ENCODE measurements at regions not wholly inside any gene's neighbourhood (a gene's known extent, or its start where the extent isn't known, plus 50 kb on each side); places are given as distances from the start of the nearest gene placed in this dataset.

DNA sequence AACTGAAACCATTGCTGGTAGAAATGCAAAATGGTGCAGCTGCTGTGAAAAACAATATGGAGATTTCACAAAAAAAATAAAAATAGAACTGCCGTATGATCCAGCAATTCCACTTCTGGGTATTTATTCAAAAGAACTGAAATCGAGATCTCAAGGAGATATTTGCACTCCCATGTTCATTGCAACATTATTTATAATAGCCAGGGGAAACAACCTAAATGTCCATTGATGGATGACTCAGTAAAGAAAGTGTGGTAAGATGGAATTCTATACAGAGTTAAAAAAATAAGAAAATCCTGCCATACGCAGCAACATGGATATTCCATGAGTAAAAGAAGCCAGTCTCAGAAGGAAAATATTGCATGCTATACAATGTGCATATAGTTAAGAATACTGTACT, 290.6 kb upstream of the GHITM start:
- TF ChIP-seq, protein P1, sequence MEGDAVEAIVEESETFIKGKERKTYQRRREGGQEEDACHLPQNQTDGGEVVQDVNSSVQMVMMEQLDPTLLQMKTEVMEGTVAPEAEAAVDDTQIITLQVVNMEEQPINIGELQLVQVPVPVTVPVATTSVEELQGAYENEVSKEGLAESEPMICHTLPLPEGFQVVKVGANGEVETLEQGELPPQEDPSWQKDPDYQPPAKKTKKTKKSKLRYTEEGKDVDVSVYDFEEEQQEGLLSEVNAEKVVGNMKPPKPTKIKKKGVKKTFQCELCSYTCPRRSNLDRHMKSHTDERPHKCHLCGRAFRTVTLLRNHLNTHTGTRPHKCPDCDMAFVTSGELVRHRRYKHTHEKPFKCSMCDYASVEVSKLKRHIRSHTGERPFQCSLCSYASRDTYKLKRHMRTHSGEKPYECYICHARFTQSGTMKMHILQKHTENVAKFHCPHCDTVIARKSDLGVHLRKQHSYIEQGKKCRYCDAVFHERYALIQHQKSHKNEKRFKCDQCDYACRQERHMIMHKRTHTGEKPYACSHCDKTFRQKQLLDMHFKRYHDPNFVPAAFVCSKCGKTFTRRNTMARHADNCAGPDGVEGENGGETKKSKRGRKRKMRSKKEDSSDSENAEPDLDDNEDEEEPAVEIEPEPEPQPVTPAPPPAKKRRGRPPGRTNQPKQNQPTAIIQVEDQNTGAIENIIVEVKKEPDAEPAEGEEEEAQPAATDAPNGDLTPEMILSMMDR (IDR thresholded peaks at IDR 0.05) = no peak
- DNase-seq (ENCODE audit: low spot score) (no peak), ATAC-seq (ENCODE audit: low FRiP score) (no peak)

DNA sequence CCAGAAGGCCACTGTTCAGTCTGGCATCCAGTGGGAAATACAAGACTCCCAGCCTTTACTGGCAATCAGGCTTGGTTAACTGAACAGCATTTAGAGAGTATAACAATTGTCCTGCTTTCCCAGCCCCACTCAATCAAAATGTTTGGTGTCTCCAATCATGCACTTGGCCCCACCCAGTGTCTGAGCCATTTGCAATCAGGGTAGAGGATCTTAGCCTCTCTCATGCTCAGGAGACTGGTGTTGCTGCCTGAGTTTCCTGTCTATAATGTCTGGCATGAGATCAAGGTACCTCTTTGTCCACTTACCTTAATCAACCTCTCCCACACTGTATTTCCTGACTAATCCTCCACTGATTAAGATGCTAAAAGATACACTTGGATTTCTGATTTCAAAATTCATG, 290.2 kb upstream of the GHITM start:
- TF ChIP-seq, protein P1 (IDR thresholded peaks at IDR 0.05) = no peak
- ATAC-seq (ENCODE audit: low FRiP score) (no peak), DNase-seq (ENCODE audit: low spot score) (no peak)

DNA sequence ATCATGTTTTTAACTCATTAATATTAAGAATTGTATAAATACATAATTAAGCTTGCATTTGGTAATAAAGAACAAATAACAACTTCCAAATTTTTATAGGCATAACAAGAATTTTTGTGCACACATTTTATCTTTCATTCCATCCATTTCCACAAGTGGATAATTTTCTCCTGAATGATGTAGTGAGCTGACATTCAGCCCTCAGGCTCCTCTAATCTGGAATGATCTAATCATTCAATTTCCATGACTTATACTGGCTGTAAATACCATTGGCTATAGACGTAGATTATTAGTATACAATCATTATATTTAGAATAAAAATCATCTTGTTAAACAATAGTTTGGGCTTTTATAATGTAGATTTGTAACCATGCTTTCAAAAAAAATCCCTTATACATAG, 287.2 kb upstream of the GHITM start:
- DNase-seq (ENCODE audit: low spot score) (no peak), ATAC-seq (ENCODE audit: low FRiP score) (no peak)
- TF ChIP-seq, protein P1 (IDR thresholded peaks at IDR 0.05) = no peak

DNA sequence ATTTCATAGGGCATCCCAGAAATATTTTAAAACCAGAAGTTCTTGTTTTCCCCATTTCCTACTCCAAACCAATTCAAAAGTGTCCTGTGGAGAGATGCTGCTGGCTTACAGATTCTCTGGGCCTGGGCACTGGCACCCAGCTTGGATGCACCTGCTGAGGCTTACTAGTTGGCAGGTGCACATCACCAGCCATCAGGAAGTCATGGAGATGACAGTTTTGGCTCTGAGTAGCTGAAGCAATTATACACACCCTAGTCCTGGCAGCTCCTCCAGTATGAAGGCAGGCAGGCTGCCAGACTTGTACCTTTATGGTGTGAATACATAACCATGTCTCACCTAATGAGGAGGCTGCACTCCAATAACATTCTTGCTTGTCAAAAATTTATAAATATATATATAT, 276.6 kb upstream of the GHITM start:
- DNase-seq (ENCODE audit: low spot score) = no peak
- ATAC-seq (ENCODE audit: low FRiP score) = no peak
- TF ChIP-seq, protein P1 (IDR thresholded peaks at IDR 0.05) = no peak

DNA sequence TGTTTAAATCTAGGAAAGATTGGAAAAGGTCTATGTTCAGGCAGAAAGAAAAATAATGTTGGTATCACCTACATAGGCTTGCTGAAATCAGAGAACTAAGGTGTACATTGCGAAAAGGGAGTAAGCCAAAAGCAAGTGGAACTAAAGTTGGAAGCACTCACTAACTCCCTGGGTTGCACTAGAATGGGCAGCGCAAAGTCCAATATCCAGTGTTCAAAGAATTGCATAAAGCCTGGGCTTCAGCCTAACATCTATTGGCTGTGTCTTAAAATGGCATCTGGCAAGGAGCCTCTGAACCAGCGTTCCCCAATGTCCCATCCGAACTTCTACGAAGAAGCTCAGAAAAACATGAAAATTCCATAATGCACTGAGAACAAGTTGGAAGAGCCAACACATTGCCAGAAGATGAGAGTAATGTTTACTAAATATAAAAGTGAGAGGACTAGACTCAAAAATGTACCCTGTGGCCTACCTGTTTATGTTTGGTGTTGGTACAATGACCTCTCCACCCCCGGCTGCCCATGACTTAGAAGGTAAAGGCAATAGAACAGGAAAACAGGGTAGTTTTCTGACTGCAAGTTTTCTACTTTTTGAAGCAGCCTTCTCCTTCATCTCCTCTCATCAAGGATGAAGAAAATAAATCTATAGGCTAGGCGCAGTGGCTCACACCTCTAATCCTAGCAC, 275.9 kb upstream of the GHITM start:
- TF ChIP-seq, protein P1 (IDR thresholded peaks at IDR 0.05) = no peak

DNA sequence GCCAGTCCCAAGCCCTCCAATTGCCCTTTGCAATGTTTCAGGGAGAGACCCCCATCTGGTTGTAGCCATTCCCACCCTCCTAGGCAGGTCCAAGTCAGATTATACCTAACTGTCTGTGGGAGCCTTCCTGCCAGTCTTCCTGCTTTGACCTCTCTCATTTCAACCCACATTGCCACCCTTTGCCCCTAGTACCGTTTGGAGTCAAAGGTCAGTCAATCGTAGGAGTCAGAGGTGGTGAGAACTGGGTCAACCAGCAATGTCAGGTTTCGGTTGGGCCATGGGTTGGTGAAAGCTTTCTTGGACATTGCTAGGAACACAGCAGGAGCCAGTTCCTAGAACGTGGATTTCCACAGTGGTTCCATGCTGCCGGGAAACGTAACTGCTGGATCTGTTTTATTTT, 269.4 kb upstream of the GHITM start:
- DNase-seq (ENCODE audit: low spot score) = no peak
- TF ChIP-seq, protein P1 (IDR thresholded peaks at IDR 0.05) = no peak
- no peak for ATAC-seq (ENCODE audit: low FRiP score)

More for the DNA sequence above, 275.9 kb upstream of the GHITM start:
- ATAC-seq (ENCODE audit: low FRiP score) (no peak), DNase-seq (ENCODE audit: low spot score) (no peak)
